NAMALWA (cell line): ENCODE measurements at regions not wholly inside any gene's neighbourhood (a gene's known extent, or its start where the extent isn't known, plus 50 kb on each side); places are given as distances from the start of the nearest gene placed in this dataset.
"Not testable (repeated sequence)": the region's sequence is repeated elsewhere in the genome, so short reads cannot be mapped to it uniquely, and the experiment has no call there.

ENCODE experiments used
- DNase-seq: peaks from one replicate; pipeline ENCODE4 v3.0.0-alpha.2; 2015; ENCODE audit warnings: low spot score

- no peak for DNase-seq
Measured at GRCh38 chr13:64778002-64778401, 2452.1 kb downstream of the PCDH9 start.

- no peak for DNase-seq
Measured at GRCh38 chr13:64774915-64775314, 2455.2 kb downstream of the PCDH9 start.

GRCh38 chr13:64770743-64771142, 2459.4 kb downstream of the PCDH9 start:
- DNase-seq = no peak

GRCh38 chr13:64767054-64767453, 2463.1 kb downstream of the PCDH9 start:
- no peak for DNase-seq

GRCh38 chr13:64765636-64766035, 2464.5 kb downstream of the PCDH9 start:
- no peak for DNase-seq

GRCh38 chr13:64758521-64759244, 2471.5 kb downstream of the PCDH9 start:
- no peak for DNase-seq

- no peak for DNase-seq
Measured at GRCh38 chr13:64756621-64757020, 2473.5 kb downstream of the PCDH9 start.

GRCh38 chr13:64755961-64756360, 2474.2 kb downstream of the PCDH9 start:
- no peak for DNase-seq

GRCh38 chr13:64753233-64754000, 2476.7 kb downstream of the PCDH9 start:
- DNase-seq = no peak

- DNase-seq = no peak
Measured at GRCh38 chr13:64749301-64749700, 2480.8 kb downstream of the PCDH9 start.

- DNase-seq = no peak
Measured at GRCh38 chr13:64746845-64747244, 2483.3 kb downstream of the PCDH9 start.

GRCh38 chr13:64740493-64740892, 2489.6 kb downstream of the PCDH9 start:
- DNase-seq = no peak

- peak; percentile 5 for DNase-seq
Measured at GRCh38 chr13:64725492-64725891, 2504.6 kb downstream of the PCDH9 start.

GRCh38 chr13:64723724-64724123, 2506.4 kb downstream of the PCDH9 start:
- DNase-seq = no peak

GRCh38 chr13:64718116-64718515, 2512.0 kb downstream of the PCDH9 start:
- no peak for DNase-seq

GRCh38 chr13:64716936-64717335, 2513.2 kb downstream of the PCDH9 start:
- DNase-seq = no peak

- no peak for DNase-seq
Measured at GRCh38 chr13:64709079-64709478, 2521.1 kb downstream of the PCDH9 start.

GRCh38 chr13:64704121-64704649, 2526.0 kb downstream of the PCDH9 start:
- DNase-seq = no peak

GRCh38 chr13:64697226-64697625, 2532.9 kb downstream of the PCDH9 start:
- DNase-seq = no peak

- DNase-seq = no peak
Measured at GRCh38 chr13:64688893-64689677, 2541.1 kb downstream of the PCDH9 start.

GRCh38 chr13:64686536-64686935, 2543.6 kb downstream of the PCDH9 start:
- DNase-seq = not testable (repeated sequence)

- no peak for DNase-seq
Measured at GRCh38 chr13:64684685-64685431, 2545.3 kb downstream of the PCDH9 start.
